GM12864 (cell line): ENCODE measurements at regions not wholly inside any gene's neighbourhood (a gene's known extent, or its start where the extent isn't known, plus 50 kb on each side); places are given as distances from the start of the nearest gene placed in this dataset.

Experiments used
- DNase-seq: peaks from one replicate; pipeline ENCODE4 v3.0.0-alpha.2; 2011; ENCODE audit warnings: low read depth
- H3K4me3 ChIP-seq: 2 replicates; pipeline ENCODE4 v1.5.1; 2011; ENCODE audit warnings: mild to moderate bottlenecking, low read depth, low read length, control low read depth
- CTCF ChIP-seq: IDR thresholded peaks from 2 replicates; pipeline ENCODE4 v1.5.1; 2011; ENCODE audit warnings: low read depth, mild to moderate bottlenecking, moderate library complexity, low read length, control low read depth, inconsistent platforms; ENCODE audit errors: missing control alignments

- no peak for DNase-seq
- no peak for TF ChIP-seq CTCF
These were observed 50.1 kb upstream of the GSE1 start for GRCh38 chr16:85563034-85563433.

More at GRCh38 chr16:85563034-85563433, 50.1 kb upstream of the GSE1 start:
- H3K4me3 ChIP-seq: no peak overlapping the region
